Sigmoid colon (tissue), 4 donors: ENCODE measurements at regions not wholly inside any gene's neighbourhood (a gene's known extent, or its start where the extent isn't known, plus 50 kb on each side); places are given as distances from the start of the nearest gene placed in this dataset.
A peak's percentile ranks its signal among the peaks of the same experiment; 100 is the strongest.

ENCODE experiments used
- CTCF ChIP-seq, 4 experiments: fragments of 450-650 bp in 3 of 4; fragments of 200-600 bp in 1 of 4; IDR thresholded peaks; one replicate each; pipeline ENCODE4 v1.5.1; 2016 to 2019; ENCODE audit warnings: antibody characterized with exemption in 4 of 4, mild to moderate bottlenecking in 3 of 4, moderate library complexity in 2 of 4
- EP300 ChIP-seq, 4 donors: sonication (generic); formaldehyde crosslinking; IDR thresholded peaks; one replicate each; pipeline ENCODE4 v1.6.1; 2017; ENCODE audit warnings: antibody characterized with exemption in 4 of 4
- POLR2A ChIP-seq, 2 donors: fragments of 450-650 bp; IDR thresholded peaks; one replicate each; pipeline ENCODE4 v1.6.1; 2016; ENCODE audit warnings: antibody characterized with exemption in 2 of 2, mild to moderate bottlenecking in 2 of 2, moderate library complexity in 2 of 2
- POLR2AphosphoS5 ChIP-seq, 4 donors: sonication (generic); formaldehyde crosslinking; IDR thresholded peaks; one replicate each; pipeline ENCODE4 v1.6.1; 2017; ENCODE audit warnings: antibody characterized with exemption in 4 of 4

- TF ChIP-seq CTCF (IDR thresholded peaks at IDR 0.05) (no peak), EP300 (IDR thresholded peaks at IDR 0.05) (peak in 1 of 4 donors; percentile 5), POLR2A (IDR thresholded peaks at IDR 0.05) (no peak), POLR2AphosphoS5 (IDR thresholded peaks at IDR 0.05) (peak; percentile 63 to 94 (median 90))
These were observed 92.7 kb upstream of the GPR12 start for GRCh38 chr13:26853323-26853722.
